Fibroblast of lung (primary cell): ENCODE measurements at regions not wholly inside any gene's neighbourhood (a gene's known extent, or its start where the extent isn't known, plus 50 kb on each side); places are given as distances from the start of the nearest gene placed in this dataset.

Experiments
- EZH2 ChIP-seq: IDR thresholded peaks from 2 replicates; pipeline ENCODE4 v1.5.1; 2012; ENCODE audit warnings: low read length, control low read depth, mild to moderate bottlenecking; ENCODE audit errors: missing control alignments
- TF ChIP-seq, protein P1 (sequence below), 2 donors: IDR thresholded peaks in 1 of 2; conservative IDR thresholded peaks in 1 of 2; 1 replicate in 1 of 2; 2 replicates in 1 of 2; pipeline ENCODE4 v1.5.1; 2011 to 2012; ENCODE audit warnings: low read length in 2 of 2, control low read depth in 1 of 2, inconsistent platforms in 1 of 2, low read depth in 1 of 2, mild to moderate bottlenecking in 1 of 2

DNA sequence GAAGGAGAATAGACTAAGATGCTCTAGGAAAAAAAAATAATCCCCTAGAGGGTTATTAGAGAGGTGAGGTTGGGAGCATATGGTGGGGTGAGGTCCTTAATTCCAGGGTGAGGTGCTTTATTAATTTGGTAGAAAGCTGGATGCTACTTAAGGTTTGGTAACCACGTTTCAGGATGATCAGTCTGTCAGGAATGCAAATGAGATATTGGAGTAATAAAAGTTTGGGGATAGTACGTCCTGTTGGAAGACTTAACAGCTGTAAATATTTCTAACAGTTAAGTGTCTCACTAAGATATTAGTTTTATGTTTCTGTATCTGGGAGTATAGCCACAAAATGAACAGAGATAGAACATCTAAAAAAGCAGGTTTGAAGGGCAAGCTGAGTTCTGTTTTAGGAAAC, 578.9 kb downstream of the CETN3 start:
- TF ChIP-seq, protein P1, sequence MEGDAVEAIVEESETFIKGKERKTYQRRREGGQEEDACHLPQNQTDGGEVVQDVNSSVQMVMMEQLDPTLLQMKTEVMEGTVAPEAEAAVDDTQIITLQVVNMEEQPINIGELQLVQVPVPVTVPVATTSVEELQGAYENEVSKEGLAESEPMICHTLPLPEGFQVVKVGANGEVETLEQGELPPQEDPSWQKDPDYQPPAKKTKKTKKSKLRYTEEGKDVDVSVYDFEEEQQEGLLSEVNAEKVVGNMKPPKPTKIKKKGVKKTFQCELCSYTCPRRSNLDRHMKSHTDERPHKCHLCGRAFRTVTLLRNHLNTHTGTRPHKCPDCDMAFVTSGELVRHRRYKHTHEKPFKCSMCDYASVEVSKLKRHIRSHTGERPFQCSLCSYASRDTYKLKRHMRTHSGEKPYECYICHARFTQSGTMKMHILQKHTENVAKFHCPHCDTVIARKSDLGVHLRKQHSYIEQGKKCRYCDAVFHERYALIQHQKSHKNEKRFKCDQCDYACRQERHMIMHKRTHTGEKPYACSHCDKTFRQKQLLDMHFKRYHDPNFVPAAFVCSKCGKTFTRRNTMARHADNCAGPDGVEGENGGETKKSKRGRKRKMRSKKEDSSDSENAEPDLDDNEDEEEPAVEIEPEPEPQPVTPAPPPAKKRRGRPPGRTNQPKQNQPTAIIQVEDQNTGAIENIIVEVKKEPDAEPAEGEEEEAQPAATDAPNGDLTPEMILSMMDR (conservative IDR thresholded peaks at IDR 0.05 in 1 of 2, IDR thresholded peaks at IDR 0.05 in 1 of 2; ENCODE audit: low read depth in 1 of 2, low read length in 2 of 2), result no peak
- TF ChIP-seq EZH2, result no peak
